HEK293 (cell line): ENCODE measurements at regions not wholly inside any gene's neighbourhood (a gene's known extent, or its start where the extent isn't known, plus 50 kb on each side); places are given as distances from the start of the nearest gene placed in this dataset.

ENCODE experiments used
- CTCF ChIP-seq: fragments of 450-650 bp; formaldehyde crosslinking; IDR thresholded peaks from 2 replicates; pipeline ENCODE4 v1.5.1; 2016; ENCODE audit warnings: missing biosample characterization, missing genetic modification characterization
- GLIS2 ChIP-seq: fragments of 450-650 bp; formaldehyde crosslinking; IDR thresholded peaks from 2 replicates; pipeline ENCODE4 v1.5.1; 2016; ENCODE audit warnings: missing biosample characterization, missing genetic modification characterization
- HIC1 ChIP-seq: fragments of 450-650 bp; formaldehyde crosslinking; IDR thresholded peaks from 2 replicates; pipeline ENCODE4 v1.5.1; 2016; ENCODE audit warnings: missing biosample characterization, missing genetic modification characterization
- KLF16 ChIP-seq: fragments of 450-650 bp; formaldehyde crosslinking; IDR thresholded peaks from 2 replicates; pipeline ENCODE4 v1.5.1; 2017; ENCODE audit warnings: missing biosample characterization, missing genetic modification characterization
- KLF17 ChIP-seq: fragments of 450-650 bp; formaldehyde crosslinking; IDR thresholded peaks from 2 replicates; pipeline ENCODE4 v1.5.1; 2016; ENCODE audit warnings: missing biosample characterization, missing genetic modification characterization
- KLF9 ChIP-seq: fragments of 450-650 bp; formaldehyde crosslinking; IDR thresholded peaks from 2 replicates; pipeline ENCODE4 v1.5.1; 2016; ENCODE audit warnings: missing biosample characterization, missing genetic modification characterization, low read depth
- PRDM6 ChIP-seq: fragments of 450-650 bp; formaldehyde crosslinking; IDR thresholded peaks from 2 replicates; pipeline ENCODE4 v1.5.1; 2017; ENCODE audit warnings: missing biosample characterization, missing genetic modification characterization
- SCRT1 ChIP-seq: fragments of 450-650 bp; formaldehyde crosslinking; IDR thresholded peaks from 2 replicates; pipeline ENCODE4 v1.5.1; 2016; ENCODE audit warnings: missing biosample characterization, missing genetic modification characterization, borderline replicate concordance
- SETDB1 ChIP-seq: IDR thresholded peaks from one replicate; pipeline ENCODE4 v1.6.1; 2017; ENCODE audit warnings: mild to moderate bottlenecking, low read length, moderate library complexity, mixed read lengths; ENCODE audit not compliant: insufficient read length
- SP3 ChIP-seq: fragments of 450-650 bp; formaldehyde crosslinking; IDR thresholded peaks from 2 replicates; pipeline ENCODE4 v1.5.1; 2016; ENCODE audit warnings: missing biosample characterization, missing genetic modification characterization
- WT1 ChIP-seq: fragments of 450-650 bp; formaldehyde crosslinking; IDR thresholded peaks from 2 replicates; pipeline ENCODE4 v1.5.1; 2016; ENCODE audit warnings: missing biosample characterization, missing genetic modification characterization
- ZBTB17 ChIP-seq: fragments of 450-650 bp; formaldehyde crosslinking; IDR thresholded peaks from 2 replicates; pipeline ENCODE4 v1.5.1; 2016; ENCODE audit warnings: missing biosample characterization, missing genetic modification characterization
- ZFP37 ChIP-seq: fragments of 450-650 bp; formaldehyde crosslinking; IDR thresholded peaks from 2 replicates; pipeline ENCODE4 v1.5.1; 2016; ENCODE audit warnings: missing biosample characterization, missing genetic modification characterization
- ZNF10 ChIP-seq: fragments of 450-650 bp; formaldehyde crosslinking; IDR thresholded peaks from 2 replicates; pipeline ENCODE4 v1.5.1; 2017; ENCODE audit warnings: missing biosample characterization, missing genetic modification characterization
- ZNF133 ChIP-seq: fragments of 450-650 bp; formaldehyde crosslinking; IDR thresholded peaks from 2 replicates; pipeline ENCODE4 v1.5.1; 2016; ENCODE audit warnings: missing biosample characterization, missing genetic modification characterization
- ZNF214 ChIP-seq: fragments of 450-650 bp; formaldehyde crosslinking; IDR thresholded peaks from 2 replicates; pipeline ENCODE4 v1.5.1; 2017; ENCODE audit warnings: missing biosample characterization, mild to moderate bottlenecking, missing genetic modification characterization, borderline replicate concordance
- ZNF23 ChIP-seq: fragments of 450-650 bp; formaldehyde crosslinking; IDR thresholded peaks from 2 replicates; pipeline ENCODE4 v1.5.1; 2016; ENCODE audit warnings: missing biosample characterization, missing genetic modification characterization, borderline replicate concordance
- ZNF280C ChIP-seq: fragments of 450-650 bp; formaldehyde crosslinking; IDR thresholded peaks from 2 replicates; pipeline ENCODE4 v1.5.1; 2016; ENCODE audit warnings: missing biosample characterization, missing genetic modification characterization
- ZNF311 ChIP-seq: fragments of 450-650 bp; formaldehyde crosslinking; IDR thresholded peaks from 2 replicates; pipeline ENCODE4 v1.5.1; 2017; ENCODE audit warnings: missing biosample characterization, missing genetic modification characterization, borderline replicate concordance
- ZNF391 ChIP-seq: fragments of 450-650 bp; formaldehyde crosslinking; IDR thresholded peaks from 2 replicates; pipeline ENCODE4 v1.5.1; 2016; ENCODE audit warnings: low read depth, missing biosample characterization, missing genetic modification characterization, borderline replicate concordance
- ZNF404 ChIP-seq: fragments of 450-650 bp; formaldehyde crosslinking; IDR thresholded peaks from 2 replicates; pipeline ENCODE4 v1.5.1; 2017; ENCODE audit warnings: missing biosample characterization, missing genetic modification characterization
- ZNF423 ChIP-seq: fragments of 450-650 bp; formaldehyde crosslinking; IDR thresholded peaks from 2 replicates; pipeline ENCODE4 v1.5.1; 2016; ENCODE audit warnings: missing biosample characterization, missing genetic modification characterization
- ZNF510 ChIP-seq: fragments of 450-650 bp; formaldehyde crosslinking; IDR thresholded peaks from 2 replicates; pipeline ENCODE4 v1.5.1; 2018; ENCODE audit warnings: mild to moderate bottlenecking, missing genetic modification characterization, missing biosample characterization; ENCODE audit not compliant: insufficient replicate concordance
- ZNF548 ChIP-seq: fragments of 450-650 bp; formaldehyde crosslinking; IDR thresholded peaks from 2 replicates; pipeline ENCODE4 v1.5.1; 2016; ENCODE audit warnings: missing biosample characterization, missing genetic modification characterization
- ZNF585B ChIP-seq: fragments of 450-650 bp; formaldehyde crosslinking; IDR thresholded peaks from 2 replicates; pipeline ENCODE4 v1.5.1; 2016; ENCODE audit warnings: missing biosample characterization, missing genetic modification characterization
- ZNF596 ChIP-seq: fragments of 450-650 bp; IDR thresholded peaks from 2 replicates; pipeline ENCODE4 v1.5.0; 2018; ENCODE audit warnings: missing biosample characterization, mild to moderate bottlenecking, missing genetic modification characterization, moderate library complexity
- ZNF624 ChIP-seq: fragments of 450-650 bp; formaldehyde crosslinking; IDR thresholded peaks from 2 replicates; pipeline ENCODE4 v1.5.1; 2017; ENCODE audit warnings: missing biosample characterization, missing genetic modification characterization
- ZNF692 ChIP-seq: fragments of 450-650 bp; formaldehyde crosslinking; IDR thresholded peaks from 2 replicates; pipeline ENCODE4 v1.5.1; 2016; ENCODE audit warnings: missing biosample characterization, missing genetic modification characterization
- ZNF777 ChIP-seq: fragments of 450-650 bp; formaldehyde crosslinking; IDR thresholded peaks from 2 replicates; pipeline ENCODE4 v1.5.1; 2017; ENCODE audit warnings: missing biosample characterization, missing genetic modification characterization, borderline replicate concordance
- ZNF791 ChIP-seq: fragments of 450-650 bp; formaldehyde crosslinking; IDR thresholded peaks from 2 replicates; pipeline ENCODE4 v1.5.1; 2016; ENCODE audit warnings: missing biosample characterization, missing genetic modification characterization

GRCh38 chr19:31448221-31448657 is 99.0 kb upstream of the TSHZ3 start (continued):
- TF ChIP-seq ZNF692 (tag by site-specific recombination) (peak; percentile 93), ZNF391 (tag by site-specific recombination) (no peak), ZNF777 (tag by site-specific recombination) (no peak), GLIS2 (tag by site-specific recombination) (no peak), ZNF10 (no peak), SETDB1 (peak; percentile 16), ZNF214 (no peak), PRDM6 (no peak), ZFP37 (tag by site-specific recombination) (peak; percentile 87; the same call in 1 of the 2 replicates), ZNF423 (tag by site-specific recombination) (no peak), SP3 (tag by site-specific recombination) (0 out of 2 replicates have a peak, but pooled peaks have one; percentile 27), ZNF23 (no peak), ZNF510 (no peak), ZNF280C (tag by site-specific recombination) (no peak), KLF17 (tag by site-specific recombination) (no peak), CTCF (tag by site-specific recombination) (no peak), ZNF311 (tag by site-specific recombination) (no peak), ZNF548 (tag by site-specific recombination) (peak; percentile 74), ZNF791 (tag by site-specific recombination) (no peak), ZNF404 (no peak), KLF9 (tag by site-specific recombination) (no peak), ZNF596 (no peak), ZBTB17 (peak; percentile 79), SCRT1 (no peak), ZNF624 (no peak), ZNF585B (tag by site-specific recombination) (no peak), WT1 (tag by site-specific recombination) (no peak), HIC1 (0 out of 2 replicates have a peak, but pooled peaks have one; percentile 12), KLF16 (tag by site-specific recombination) (peak; percentile 71), ZNF133 (tag by site-specific recombination) (no peak)
